T-helper 2 cell (primary cell): ENCODE measurements at regions not wholly inside any gene's neighbourhood (a gene's known extent, or its start where the extent isn't known, plus 50 kb on each side); places are given as distances from the start of the nearest gene placed in this dataset.
"Not testable (repeated sequence)": the region's sequence is repeated elsewhere in the genome, so short reads cannot be mapped to it uniquely, and the experiment has no call there.

ENCODE experiments used
- DNase-seq, 5 experiments: peaks; one replicate each; pipeline versions ENCODE4 v3.0.0 to v3.0.0-alpha.2; 2012 to 2022

DNA sequence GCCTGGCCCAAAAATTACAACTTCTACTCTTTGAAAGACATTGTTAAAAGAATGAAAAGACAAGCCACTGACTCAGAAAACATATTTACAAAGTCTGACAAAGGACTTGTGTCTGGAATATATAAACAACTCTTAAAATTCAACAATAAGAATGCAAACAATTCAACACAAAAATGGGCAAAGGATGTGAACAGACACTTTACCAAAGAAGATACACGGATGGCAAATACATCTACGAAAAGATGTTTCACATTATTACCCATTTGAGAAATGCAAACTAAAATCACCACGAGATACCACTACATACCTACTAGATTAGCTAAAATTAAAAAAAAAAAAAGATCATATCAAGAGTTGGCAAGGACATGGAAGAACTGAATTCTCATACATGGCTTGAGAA, 80.8 kb upstream of the METRNL start:
- DNase-seq = no peak

DNA sequence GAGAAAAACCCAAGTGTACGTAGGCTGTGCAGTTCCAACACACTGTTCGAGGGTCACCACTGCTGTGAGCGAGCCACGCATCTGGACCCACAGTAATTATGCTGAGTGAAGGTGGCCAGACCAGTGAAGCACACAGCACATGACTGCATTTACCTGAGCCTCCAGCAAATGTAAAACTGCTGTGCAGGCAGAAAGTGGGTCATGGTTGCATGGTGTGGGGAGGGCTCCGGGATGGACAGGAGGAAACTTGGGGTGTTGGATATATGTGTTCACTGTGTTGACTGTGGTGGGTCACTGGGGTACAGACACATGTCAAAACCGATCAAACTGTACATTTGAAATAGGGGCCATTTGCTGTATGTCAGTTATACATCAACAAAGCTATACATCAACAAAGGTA, 78.7 kb upstream of the METRNL start:
- no peak for DNase-seq

DNA sequence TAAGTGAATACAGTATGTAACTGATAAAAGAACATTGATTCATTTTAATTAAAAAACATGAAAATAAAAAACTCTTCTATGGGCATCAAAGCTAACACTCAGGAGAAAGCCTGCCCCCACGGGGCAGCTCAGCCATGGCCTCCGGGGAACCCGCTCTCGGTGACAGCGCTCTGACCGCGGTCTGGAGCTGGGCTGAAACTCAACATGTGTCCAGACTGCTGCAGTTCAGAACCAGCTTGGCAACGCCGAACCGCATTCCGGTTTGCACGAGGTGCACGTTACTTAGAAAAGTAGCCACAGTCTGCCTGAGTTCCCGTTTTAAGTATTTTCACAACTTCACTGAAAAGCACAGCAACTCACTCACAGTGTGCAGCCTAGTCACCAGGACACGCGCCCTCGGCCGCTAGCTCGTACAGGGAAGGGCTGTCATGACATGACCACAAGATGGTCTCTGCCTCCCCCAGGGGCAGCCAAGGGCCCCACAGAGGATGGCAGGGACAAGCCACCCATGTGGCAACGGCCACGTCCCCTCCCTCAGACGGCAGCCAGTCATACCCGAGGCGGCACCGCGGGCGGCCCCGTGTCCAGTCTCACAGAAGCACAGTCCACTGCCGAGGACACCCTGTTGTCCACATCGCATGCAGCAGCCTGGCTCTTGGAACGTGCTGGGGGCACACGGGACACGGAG, 77.1 kb upstream of the METRNL start:
- DNase-seq = no peak

DNA sequence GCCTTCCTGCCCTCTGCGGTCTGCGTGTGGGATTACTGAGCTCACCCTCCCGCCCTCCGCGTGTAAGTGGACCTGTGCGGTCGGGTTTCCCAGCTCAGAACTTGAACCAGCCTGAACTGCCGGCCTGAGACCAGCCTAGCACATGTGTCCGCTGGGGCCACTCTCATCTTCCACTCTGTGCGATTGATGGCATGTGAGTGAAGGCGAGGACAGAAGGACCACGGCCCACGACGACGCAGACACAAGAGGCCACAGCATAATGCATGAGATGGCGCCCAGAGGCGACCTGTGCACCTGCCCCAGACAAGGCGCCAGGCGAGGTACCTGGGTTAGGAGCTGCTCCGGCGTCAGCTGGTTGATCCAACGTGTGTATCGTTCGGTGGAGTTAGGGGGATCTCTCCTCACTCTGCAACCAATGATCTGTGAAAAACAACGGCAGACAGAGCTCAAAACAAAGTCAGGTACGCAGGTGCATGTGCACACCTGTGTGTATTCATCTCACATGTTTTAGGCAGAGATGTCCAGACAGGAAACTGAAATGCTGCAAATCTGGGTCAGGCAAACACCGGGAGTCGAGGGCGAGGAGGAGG, 74.5 kb upstream of the METRNL start:
- no peak for DNase-seq

DNA sequence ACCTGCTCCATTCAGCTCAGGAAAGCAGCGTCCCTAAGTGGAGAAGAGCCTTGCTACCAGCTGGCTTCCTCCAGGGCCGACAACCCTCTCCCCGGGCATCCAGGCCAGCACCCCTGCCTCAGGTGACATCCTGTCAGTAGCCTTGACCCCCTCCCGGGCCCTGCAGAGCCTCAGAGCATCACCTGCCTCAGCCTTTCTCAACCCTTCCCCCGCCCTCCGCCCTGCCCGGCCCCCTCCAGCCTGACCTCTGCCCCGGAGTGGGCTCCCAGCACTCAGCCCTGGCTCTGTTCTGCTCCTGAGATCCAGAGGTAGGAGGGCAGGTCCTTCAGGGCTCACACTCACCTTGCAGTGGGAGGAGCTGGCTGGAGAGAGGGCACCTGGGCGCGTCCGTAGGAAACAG, 73.8 kb upstream of the METRNL start:
- DNase-seq = no peak

DNA sequence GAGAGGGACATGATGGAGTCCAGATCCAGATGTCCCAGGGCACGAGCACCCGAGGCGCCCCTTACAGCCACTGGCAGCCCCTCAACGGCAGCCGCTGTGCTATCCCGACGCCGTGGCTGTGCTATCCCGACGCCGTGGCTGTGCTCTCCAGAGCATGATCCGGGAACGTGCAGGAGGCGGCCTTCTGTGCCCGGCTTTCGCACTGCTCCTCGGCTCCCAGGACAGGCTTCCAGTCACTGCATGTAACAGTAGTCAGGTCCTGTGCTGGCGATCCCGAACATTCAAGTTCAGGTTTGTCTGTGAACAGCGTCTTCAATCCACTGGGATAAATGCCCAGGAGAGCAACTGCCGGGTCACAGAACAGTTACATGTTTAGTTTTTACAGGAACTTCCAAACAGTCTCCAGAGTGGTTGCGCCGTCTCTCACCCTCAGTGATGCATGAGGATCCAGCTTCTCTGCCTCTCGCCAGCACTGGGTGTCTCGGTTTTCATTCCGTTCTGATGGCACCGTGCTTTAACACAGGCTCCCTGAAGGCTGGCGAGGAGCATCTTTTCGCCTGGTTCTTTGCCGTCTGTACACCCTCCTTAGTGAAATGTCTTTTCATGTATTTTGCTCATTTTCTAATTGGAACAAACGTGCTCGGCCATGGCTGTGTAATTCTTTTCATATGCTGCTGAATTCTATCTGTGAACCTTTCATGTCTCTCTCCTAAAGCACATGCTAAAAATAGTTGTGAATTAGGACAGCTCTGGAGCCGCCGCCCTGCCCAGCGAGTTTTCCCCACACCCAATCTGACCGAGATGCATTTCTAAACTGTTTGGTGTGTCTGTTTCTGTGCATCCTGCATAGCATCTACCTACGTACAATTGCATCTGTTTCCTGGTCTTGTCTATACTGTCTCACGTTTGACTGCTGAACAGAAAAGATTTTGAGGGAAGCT, 72.6 kb upstream of the METRNL start:
- DNase-seq = no peak

DNA sequence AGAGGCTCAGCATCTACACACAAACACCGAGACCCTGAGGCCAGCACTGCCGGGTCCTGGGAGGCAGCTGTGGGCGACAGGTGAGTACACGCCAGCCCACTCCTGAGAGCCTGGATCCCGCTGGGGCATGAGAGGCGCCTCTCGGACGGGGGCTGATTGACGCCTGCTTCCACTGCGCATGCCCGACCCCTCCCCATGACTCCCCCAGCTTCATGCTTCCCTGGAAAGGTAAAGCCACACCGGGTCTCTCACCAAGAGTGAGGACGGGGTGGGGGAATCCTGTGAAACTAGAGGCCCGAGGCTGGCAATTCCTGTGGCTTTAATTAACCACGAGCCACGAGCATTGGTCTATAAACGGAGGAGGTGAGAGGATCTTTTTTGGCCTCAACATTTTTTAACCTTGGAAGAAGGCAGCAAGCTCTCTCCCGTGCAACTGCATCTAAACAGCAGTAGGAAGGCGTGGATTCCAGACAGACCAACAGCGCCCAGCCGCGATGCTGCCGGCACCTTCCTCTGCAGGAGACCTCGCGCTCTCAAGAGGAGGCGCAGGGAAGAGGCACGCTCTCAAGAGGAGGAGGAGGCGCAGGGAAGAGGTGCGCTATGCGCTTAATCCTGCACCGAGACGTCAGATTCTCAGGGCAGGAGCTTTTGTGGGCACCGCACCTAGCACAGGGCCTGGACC, 71.8 kb upstream of the METRNL start:
- DNase-seq = no peak

DNA sequence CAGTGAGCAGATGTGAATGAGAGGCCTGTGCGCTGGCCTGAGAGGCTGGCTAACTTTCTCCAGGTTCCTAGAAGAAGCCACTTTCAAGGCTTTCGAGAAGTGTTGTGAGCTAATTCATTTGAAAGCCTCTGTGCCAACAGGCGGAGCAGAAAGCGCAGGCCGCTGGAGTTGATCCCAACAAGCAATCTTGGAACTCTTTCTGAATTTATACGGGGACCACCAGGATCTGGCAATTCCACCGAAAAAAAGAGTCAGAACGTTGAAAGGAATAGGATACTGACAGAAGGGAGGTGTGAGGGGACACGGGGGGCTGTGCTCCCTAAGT, 71.3 kb upstream of the METRNL start:
- DNase-seq = no peak

DNA sequence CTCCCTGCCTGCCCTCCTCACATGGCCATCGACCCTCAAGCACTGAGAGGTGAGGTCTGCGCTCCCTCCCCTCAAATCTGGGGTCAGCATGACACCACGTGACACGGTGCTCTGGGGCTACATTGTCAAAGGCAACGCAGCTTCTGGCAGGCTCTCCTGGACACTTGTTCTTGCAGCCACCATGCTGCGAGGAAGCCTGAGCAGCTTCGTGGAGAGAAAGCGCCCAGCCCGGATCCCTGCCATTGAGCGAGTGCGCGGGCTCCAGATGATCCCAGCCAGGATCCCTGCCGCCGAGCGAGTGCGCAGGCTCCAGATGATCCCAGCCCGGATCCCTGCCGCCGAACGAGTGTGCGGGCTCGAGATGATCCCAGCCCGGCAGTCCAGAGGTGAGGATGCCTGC, 70.9 kb upstream of the METRNL start:
- DNase-seq = no peak

DNA sequence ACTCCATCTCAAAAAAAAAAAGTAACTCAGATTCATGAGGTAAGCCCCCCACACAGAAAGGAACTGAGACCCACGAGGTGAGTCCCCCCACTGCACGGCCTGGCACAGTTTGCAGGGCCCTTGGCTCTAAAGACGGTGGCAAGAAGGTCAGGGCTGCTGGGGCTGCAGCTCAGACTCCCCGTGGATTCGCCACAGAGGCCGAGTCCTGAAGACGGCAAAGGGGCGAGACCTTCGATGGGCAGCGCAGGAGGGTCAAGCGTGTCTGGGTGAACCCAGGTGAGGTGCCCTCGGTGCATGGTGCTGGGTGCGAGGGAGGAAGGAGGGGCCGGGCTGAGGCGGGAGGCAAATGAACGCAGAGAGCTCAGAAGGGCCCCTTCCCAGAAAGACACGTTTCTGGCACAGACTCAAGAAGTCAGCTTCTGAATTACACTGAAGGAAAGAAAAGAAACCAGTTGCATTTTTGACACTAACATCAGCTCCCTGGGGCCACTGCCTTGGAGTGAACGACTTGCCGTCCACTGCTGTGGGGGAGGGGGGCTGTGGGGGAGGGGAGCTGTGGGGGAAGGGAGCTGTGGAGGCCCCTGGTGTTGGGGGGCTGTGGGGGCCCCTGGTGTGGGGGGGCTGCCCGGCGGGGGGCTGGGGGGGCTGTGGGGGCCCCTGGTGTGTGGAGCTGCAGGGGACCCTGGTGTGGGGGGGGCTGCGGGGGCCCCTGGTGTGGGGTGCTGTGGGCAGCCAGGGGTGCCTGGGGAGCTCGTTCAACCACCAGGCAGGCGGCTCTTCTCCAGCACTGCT, 69.8 kb upstream of the METRNL start:
- DNase-seq = no peak

DNA sequence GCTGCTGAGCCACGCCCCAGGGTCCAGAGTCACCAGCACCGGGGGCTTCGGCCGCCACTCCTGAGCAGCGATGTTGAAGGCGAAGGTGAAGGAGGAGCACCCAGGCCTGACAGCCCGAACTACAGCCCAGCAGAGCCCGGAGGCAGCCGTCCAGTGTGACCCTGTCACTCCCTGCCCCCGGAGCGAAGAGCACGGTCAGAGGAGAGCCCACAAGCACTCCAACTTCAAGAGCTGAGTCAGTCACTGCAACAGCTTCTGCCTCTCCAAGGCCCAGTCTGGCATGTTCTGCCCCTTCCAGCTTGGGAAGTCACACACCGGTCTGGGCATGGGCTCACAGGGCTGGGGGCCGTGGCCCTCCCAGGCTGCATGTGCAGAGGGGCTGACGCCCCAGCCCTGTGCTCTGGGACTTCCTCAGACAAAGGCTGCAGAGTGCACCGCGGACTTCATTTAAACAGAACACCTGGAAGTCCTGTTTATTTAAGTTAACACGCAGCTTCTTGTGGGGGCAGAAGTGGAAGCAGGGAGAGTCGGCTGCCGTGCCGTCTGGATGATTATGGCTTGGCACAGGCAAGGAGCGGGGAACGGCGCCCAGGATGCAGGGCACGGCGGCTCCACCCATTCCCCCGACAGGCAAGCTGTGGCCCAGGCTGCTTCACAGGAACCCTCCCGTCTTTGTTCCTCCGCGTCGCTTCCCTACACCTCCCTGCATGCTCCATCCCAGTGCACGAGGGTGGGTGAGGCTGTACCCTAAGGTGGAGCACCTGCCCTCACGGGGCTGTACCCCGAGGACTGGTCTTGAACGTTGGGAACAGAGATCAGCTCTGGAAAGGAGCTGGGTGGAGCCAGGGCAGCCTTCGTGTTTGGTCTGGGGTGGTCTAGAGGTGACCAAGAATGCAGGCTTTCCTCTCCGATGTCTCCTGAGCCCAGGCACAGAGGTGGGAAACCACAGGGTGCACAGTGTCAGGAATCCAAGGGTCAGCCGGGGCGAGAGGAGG, 68.9 kb upstream of the METRNL start:
- DNase-seq = no peak

DNA sequence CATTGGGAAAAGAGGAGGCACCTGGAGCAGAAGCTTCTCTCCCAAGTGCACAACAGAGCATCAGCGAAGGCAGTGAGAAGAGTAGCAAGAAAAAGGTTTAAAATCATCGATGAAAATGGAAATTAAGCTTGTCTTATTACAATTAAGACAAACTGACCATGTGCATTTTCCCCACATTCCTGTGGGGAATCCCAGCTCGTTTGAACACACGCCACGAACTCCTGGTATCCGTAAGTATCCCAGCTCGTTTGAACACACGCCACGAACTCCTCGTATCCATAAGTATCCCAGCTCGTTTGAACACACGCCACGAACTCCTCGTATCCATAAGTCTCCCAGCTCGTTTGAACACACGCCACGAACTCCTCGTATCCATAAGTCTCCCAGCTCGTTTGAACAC, 67.7 kb upstream of the METRNL start:
- DNase-seq = not testable (repeated sequence)

DNA sequence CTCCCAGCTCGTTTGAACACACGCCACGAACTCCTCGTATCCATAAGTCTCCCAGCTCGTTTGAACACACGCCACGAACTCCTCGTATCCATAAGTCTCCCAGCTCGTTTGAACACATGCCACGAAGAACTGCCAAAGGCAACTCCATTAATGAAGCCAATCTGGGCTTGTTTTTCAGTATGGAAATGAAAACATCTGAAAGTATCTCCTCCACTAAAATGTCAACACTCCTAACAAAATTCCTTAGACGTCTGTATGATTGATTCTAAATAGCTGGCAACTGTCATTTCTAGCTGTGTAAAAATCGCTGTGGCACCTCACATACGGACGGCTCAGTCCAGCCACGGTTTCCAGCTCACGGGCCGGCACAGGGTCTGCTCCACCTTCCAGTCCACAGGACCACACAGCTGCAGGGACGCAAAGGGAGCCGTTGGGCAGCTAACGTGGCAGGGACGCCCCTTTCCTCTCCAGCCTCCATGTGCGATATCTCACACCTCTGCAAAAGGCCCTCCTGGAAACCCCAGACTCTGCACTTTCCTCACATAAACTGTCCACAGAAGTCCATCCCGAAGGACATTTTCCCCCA, 67.1 kb upstream of the METRNL start:
- DNase-seq = no peak

DNA sequence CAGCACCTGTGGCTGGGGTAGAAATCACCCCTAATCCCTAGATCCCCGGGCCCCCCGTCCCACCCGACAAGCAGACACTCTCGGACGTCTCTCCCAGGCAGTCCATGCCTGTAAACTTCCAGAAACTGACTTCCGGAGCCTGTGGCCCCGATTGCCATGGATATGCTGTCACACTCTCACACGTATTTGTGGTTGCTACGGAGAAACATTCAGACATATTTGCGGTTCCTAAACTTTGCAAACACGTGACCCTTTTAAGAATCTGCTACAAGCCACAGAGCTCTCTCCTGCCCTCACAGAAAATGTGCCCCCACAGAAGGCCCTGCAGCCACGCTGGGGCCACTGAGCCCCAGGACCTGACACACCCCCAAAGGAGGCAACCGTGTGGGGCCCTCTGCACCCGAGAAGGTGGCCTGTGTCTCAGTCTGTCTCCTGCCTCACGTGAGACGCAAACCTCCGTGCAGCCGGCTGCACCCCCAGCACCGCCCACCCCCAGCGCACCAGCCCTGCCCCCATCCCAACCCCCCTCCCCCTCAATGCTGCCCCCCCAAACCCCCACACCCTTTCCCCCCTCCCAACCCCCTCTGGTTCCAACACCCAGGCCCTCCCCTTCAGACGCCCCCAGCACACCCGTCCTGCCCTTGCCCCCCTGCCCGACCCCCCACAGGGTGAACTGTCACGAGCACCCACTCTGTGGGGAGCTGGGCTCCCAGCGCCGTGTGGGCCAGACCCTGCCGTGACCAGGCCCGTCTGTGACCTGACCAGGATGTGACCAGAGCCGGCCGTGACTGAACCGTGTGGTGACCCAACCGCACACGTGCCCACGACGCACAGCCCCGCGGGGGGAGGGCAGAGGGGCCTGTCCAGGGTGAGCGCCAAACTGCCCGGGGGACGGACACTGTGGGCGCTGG, 66.3 kb upstream of the METRNL start:
- no peak for DNase-seq

DNA sequence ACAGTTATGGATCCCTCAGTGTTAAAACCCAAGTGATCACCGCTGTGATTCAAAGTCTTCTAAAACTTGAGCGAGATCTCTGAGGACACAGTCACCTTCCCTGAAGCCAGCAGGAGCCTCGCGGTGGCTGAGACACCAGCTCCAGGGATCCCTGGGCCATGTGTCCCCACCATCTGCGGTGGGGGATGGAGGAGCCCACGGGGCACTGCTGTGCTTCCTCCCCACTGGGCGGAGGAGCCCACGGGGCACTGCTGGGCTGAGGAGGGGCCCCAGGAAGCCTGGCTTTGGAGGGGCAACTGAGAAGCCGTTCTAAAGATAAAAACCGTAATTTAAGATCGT, 65.7 kb upstream of the METRNL start:
- no peak for DNase-seq

DNA sequence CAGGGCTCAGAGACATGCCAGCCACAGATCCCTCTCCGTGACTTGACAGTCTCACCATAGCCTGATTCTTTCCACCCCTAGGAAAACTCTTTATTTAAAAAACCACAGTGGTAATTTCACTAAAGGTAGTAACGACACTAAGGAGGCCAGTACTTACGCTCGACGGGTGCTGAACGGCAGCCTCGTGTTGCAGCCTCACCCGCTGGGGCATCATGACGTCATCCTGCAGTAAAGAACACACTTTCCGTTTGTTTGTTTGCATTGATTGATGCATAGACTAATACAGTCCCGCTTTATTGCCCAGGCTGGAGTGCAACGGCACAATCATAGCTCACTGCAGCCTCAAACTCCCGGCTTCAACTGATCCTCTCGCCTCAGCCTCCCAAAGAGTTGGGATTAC, 65.1 kb upstream of the METRNL start:
- no peak for DNase-seq

DNA sequence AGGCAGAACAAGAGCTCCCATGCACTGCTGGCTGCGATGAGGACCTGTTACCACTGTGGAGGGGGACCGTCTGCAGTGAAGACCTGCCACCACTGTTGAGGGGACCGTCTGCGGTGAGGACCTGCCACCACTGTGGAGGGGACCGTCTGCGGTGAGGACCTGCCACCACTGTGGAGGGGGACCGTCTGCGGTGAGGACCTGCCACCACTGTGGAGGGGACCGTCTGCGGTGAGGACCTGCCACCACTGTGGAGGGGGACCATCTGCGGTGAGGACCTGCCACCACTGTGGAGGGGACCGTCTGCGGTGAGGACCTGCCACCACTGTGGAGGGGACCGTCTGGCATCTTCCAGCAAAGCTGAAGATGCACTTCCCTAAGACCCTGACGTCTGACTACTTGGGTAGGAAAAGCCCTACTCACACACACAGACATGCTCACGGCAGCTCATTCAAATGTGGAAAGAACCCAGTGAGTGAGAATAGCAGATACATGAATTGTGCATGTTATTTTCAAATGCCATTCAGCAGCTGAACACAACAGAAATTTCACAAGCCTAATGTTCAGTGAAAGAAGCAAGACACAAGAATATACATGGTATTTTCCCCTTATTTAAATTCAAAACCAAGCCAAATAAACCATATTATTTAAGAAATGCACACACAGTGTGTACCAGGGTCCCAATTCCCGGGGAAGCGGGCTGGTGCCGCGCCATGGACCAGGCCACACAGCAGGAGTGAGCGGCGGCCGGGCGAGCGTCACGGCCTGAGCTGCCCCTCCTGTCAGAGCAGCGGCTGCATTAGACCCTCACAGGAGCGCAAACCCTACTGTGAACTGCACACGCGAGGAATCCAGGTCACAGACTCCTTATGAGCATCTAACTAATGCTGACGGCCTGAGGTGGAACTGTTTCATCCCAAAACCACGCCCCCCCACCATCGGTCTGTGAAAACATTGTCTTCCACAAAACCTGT, 64.2 kb upstream of the METRNL start:
- no peak for DNase-seq

DNA sequence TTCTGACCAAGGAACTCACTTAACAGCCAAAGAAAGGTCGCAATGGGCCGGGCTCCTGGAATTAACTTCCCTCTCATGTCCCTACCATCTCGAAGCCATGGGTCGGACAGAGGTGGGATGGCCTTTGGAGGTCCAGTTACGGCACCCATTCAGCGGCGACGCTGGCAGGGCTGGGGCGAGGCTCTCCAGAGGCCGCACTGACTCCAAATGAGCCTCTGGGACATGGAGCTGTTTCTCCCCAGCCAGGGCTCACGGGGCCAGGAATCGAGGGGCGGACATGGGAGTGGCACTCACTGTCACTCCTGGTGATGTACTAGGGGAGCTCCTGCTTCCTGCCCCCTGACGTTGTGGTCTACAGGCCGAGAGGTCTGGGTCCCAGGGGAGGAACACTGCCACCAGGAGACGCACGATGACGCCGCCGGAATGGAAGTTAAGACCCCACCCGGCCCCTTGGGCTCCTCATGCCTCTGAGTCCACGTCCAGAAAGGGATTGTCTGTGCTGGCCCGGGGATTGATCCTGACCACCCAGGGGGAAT, 60.7 kb upstream of the METRNL start:
- DNase-seq = no peak
